K562 (cell line): ENCODE measurements at regions not wholly inside any gene's neighbourhood (a gene's known extent, or its start where the extent isn't known, plus 50 kb on each side); places are given as distances from the start of the nearest gene placed in this dataset.

ENCODE experiments used
- ATAC-seq: fragments of 200-7000 bp; cut with Tn5 transposase; 3 replicates; pipeline ENCODE4 v1.9.1; 2020; ENCODE audit warnings: moderate library complexity
- BruUV-seq: library from RNA; stranded (reverse); fragments of 400-500 nt; replicated peaks from 2 replicates; lab custom pipeline; 2021; lab: Mats Ljungman, UMichigan
- CTCF ChIA-PET: fragments of 300-600 bp; formaldehyde crosslinking; extraction: SDS; loops from one replicate; lab custom pipeline; 2021; ENCODE audit warnings: low intra/inter-chr PET ratio; lab: Yijun Ruan, JAX
- POLR2A ChIA-PET: fragments of 300-600, 350-650 bp; sonication (Branson Sonifier 250); formaldehyde crosslinking; extraction: SDS; loops from one replicate; lab custom pipeline; 2021; ENCODE audit warnings: antibody characterized with exemption, inconsistent platforms; lab: Yijun Ruan, JAX
- DNase-seq, 4 experiments: peaks; one replicate each; pipeline versions ENCODE4 v3.0.0 to v3.0.0-alpha.2; 2011 to 2018; ENCODE audit warnings: low spot score in 3 of 4, mixed read lengths in 3 of 4; ENCODE audit errors: extremely low read depth in 1 of 4
- FAIRE-seq: peaks from 2 replicates; lab custom pipeline; 2011; peaks lifted over from hg19 to GRCh38; lab: Jason Lieb, UNC
- H2AFZ ChIP-seq: 2 replicates; pipeline ENCODE4 v1.6.0; 2011; ENCODE audit warnings: low read depth, low read length, control low read depth, inconsistent platforms
- H3K27ac ChIP-seq: fragments of 200-600 bp; 3 replicates; pipeline ENCODE4 v1.8.0; 2011; ENCODE audit warnings: low read depth, mild to moderate bottlenecking, control low read depth, inconsistent platforms, low read length, moderate library complexity, mixed read lengths; ENCODE audit errors: extremely low read depth
- H3K27me3 ChIP-seq, 2 experiments: fragments of 300-600 bp in 1 of 2; 2 replicates in 1 of 2; 3 replicates in 1 of 2; pipeline versions ENCODE4 v1.6.0 to v1.8.0; 2011; ENCODE audit warnings: inconsistent platforms in 2 of 2, low read length in 2 of 2, mild to moderate bottlenecking in 1 of 2, mixed read lengths in 1 of 2, moderate library complexity in 1 of 2; ENCODE audit not compliant: control insufficient read depth in 2 of 2, insufficient read depth in 2 of 2
- H3K36me3 ChIP-seq: fragments of 300-600 bp; 3 replicates; pipeline ENCODE4 v1.8.0; 2011; ENCODE audit warnings: mild to moderate bottlenecking, low read length, inconsistent platforms; ENCODE audit not compliant: control insufficient read depth, insufficient read depth
- H3K4me1 ChIP-seq, 2 experiments: fragments of 200-600 bp in 1 of 2; replicated peaks in 1 of 2; 2 replicates in 1 of 2; 3 replicates in 1 of 2; pipeline versions ENCODE4 v1.5.1 to v1.8.0; 2011; ENCODE audit warnings: inconsistent platforms in 2 of 2, low read length in 2 of 2, mild to moderate bottlenecking in 1 of 2, mixed read lengths in 1 of 2, moderate library complexity in 1 of 2; ENCODE audit not compliant: control insufficient read depth in 2 of 2, insufficient read depth in 2 of 2
- H3K4me2 ChIP-seq: 2 replicates; pipeline ENCODE4 v1.6.1; 2011; ENCODE audit warnings: low read length, control low read depth, inconsistent platforms, mixed read lengths; ENCODE audit not compliant: insufficient read depth
- H3K4me3 ChIP-seq: fragments of 200-600 bp; sonication (generic), shearing (Covaris generic); 2 replicates; pipeline ENCODE4 v1.5.1; 2016; ENCODE audit warnings: control low read depth, inconsistent platforms
- H3K79me2 ChIP-seq: fragments of 200-600 bp; 3 replicates; pipeline ENCODE4 v1.8.0; 2011; ENCODE audit warnings: low read length, inconsistent platforms; ENCODE audit not compliant: control insufficient read depth, insufficient read depth
- H3K9ac ChIP-seq, 2 experiments: 2 replicates each; pipeline versions ENCODE4 v1.6.0 to v1.6.1; 2011; ENCODE audit warnings: low read depth in 2 of 2, low read length in 2 of 2, control low read depth in 1 of 2, inconsistent platforms in 1 of 2, mild to moderate bottlenecking in 1 of 2, mixed read lengths in 1 of 2; ENCODE audit not compliant: insufficient read depth in 1 of 2
- H3K9me1 ChIP-seq: one replicate; pipeline ENCODE4 v1.6.0; 2011; ENCODE audit warnings: inconsistent platforms, mild to moderate bottlenecking, low read length, moderate library complexity; ENCODE audit not compliant: control insufficient read depth, insufficient read depth
- H3K9me3 ChIP-seq: replicated peaks from 2 replicates; pipeline ENCODE4 v1.5.1; 2011; ENCODE audit warnings: low read depth, low read length, inconsistent platforms; ENCODE audit not compliant: control insufficient read depth, insufficient read depth
- H4K20me1 ChIP-seq: replicated peaks from 2 replicates; pipeline ENCODE4 v1.6.1; 2011; ENCODE audit warnings: low read length, inconsistent platforms, mixed read lengths; ENCODE audit not compliant: control insufficient read depth, insufficient read depth
- MNT ChIP-seq, 2 experiments: fragments of 450-650 bp; conservative IDR thresholded peaks; 2 replicates each; pipeline ENCODE4 v1.6.1; 2017; ENCODE audit warnings: mild to moderate bottlenecking in 2 of 2, moderate library complexity in 2 of 2
- MYBL2 ChIP-seq, 2 experiments: fragments of 450-650 bp in 1 of 2; sonication (generic) in 1 of 2; formaldehyde crosslinking in 1 of 2; IDR thresholded peaks; 2 replicates each; pipeline versions ENCODE4 v1.6.1 to v1.8.1; 2017 to 2022; ENCODE audit warnings: borderline replicate concordance in 1 of 2, inconsistent platforms in 1 of 2, low read depth in 1 of 2, mild to moderate bottlenecking in 1 of 2, missing genetic modification reagents in 1 of 2, moderate library complexity in 1 of 2
- PTTG1 ChIP-seq: fragments of 450-650 bp; IDR thresholded peaks from 2 replicates; pipeline ENCODE4 v1.6.1; 2016; ENCODE audit warnings: low read depth, mild to moderate bottlenecking, missing genetic modification characterization, missing compliant biosample characterization
- RUNX1 ChIP-seq: sonication (generic); IDR thresholded peaks from 2 replicates; pipeline ENCODE4 v1.6.1; 2016; ENCODE audit warnings: antibody characterized with exemption, low read depth
- SMARCC2 ChIP-seq: fragments of 450-650 bp; IDR thresholded peaks from 2 replicates; pipeline ENCODE4 v1.6.1; 2017; ENCODE audit warnings: antibody characterized with exemption, moderate library complexity, mild to moderate bottlenecking, low read depth
- ZBTB1 ChIP-seq: sonication (generic); formaldehyde crosslinking; IDR thresholded peaks from 2 replicates; pipeline ENCODE4 v1.8.1; 2023; ENCODE audit warnings: missing genetic modification reagents, low read depth, mild to moderate bottlenecking, borderline replicate concordance
- whole genome bisulfite sequencing: fragments of 100-300 bp; shearing (Covaris generic); methylation state at CpG from one replicate; pipeline ENCODE4 v1.1.6; 2016; ENCODE audit warnings: low coverage, mixed read lengths; ENCODE audit not compliant: insufficient coverage; ENCODE audit errors: missing lambda C conversion rate; 5-methylcytosine and 5-hydroxymethylcytosine counted together
- in situ Hi-C: fragments of 300-500 bp; cut with MboI; formaldehyde crosslinking; loops from 4 replicates; pipeline ENCODE4 v1.15.0; 2018; ENCODE audit warnings: inconsistent platforms, mixed read lengths
- intact Hi-C: fragments of 100-400 bp; cut with micrococcal nuclease; formaldehyde crosslinking; loops from 2 replicates; pipeline ENCODE4 v1.14.2; 2022
- TF ChIP-seq, protein P1 (sequence below): fragments of 250-450 bp; sonication (Bioruptor Pico); IDR thresholded peaks from 2 replicates; pipeline ENCODE4 v1.9.0; 2021; ENCODE audit warnings: mild to moderate bottlenecking, inconsistent platforms

DNA sequence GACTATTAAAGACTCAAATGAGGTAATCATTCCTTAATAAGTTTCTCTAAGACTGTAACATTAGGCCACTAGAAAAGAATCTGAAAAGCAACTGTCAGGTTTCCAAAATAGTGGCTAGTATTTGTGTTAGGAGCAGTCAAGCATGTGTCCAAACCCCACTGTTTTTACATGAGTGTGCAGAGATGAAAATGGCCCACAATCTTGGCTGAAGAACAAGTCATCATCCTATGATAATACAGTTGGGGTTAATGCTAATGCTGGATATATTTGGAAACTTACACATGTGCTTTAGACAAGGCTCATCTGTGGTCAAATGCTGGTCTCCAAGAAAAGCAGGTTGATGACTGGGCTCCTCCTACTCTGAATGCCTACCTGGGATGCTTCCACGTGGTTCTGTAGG lies 73.6 kb downstream of the MAIP1 start:
- Histone ChIP-seq H3K9me3 (no peaks in the 10 kb centered on the region), H3K4me1 (no peaks in the 10 kb centered on the region; a peak in 1 of 5 replicates), H3K36me3 (no peaks in the 10 kb centered on the region), H3K27ac (no peak overlapping the region), H2AFZ (no peak overlapping the region), H3K79me2 (no peaks in the 10 kb centered on the region), H4K20me1 (no peaks in the 10 kb centered on the region), H3K9me1 (no peaks in the 10 kb centered on the region), H3K4me2 (no peak overlapping the region), H3K9ac (no peak overlapping the region), H3K27me3 (no peaks in the 10 kb centered on the region), H3K4me3 (no peak overlapping the region)
- DNase-seq (no peak), ATAC-seq (no peak), FAIRE-seq (no peak)
- WGBS = 0% methylated on average over 1 of the region's 1 CpG
- no TSS peak for BruUV-seq
- in situ Hi-C loops (no loop called here), intact Hi-C loops (no loop called here)
- TF ChIP-seq MNT (conservative IDR thresholded peaks at IDR 0.05) = no peak
- no peak for TF ChIP-seq SMARCC2
- TF ChIP-seq RUNX1 = no peak
- TF ChIP-seq ZBTB1 (CRISPR knock-in tag) = no peak
- no peak for TF ChIP-seq PTTG1 (tag)
- TF ChIP-seq MYBL2 (IDR thresholded peaks at IDR 0.05; ENCODE audit: low read depth) = no peak
- TF ChIP-seq MYBL2 (CRISPR knock-in tag; IDR thresholded peaks at IDR 0.05; ENCODE audit: borderline replicate concordance) = no peak
- TF ChIP-seq, protein P1, sequence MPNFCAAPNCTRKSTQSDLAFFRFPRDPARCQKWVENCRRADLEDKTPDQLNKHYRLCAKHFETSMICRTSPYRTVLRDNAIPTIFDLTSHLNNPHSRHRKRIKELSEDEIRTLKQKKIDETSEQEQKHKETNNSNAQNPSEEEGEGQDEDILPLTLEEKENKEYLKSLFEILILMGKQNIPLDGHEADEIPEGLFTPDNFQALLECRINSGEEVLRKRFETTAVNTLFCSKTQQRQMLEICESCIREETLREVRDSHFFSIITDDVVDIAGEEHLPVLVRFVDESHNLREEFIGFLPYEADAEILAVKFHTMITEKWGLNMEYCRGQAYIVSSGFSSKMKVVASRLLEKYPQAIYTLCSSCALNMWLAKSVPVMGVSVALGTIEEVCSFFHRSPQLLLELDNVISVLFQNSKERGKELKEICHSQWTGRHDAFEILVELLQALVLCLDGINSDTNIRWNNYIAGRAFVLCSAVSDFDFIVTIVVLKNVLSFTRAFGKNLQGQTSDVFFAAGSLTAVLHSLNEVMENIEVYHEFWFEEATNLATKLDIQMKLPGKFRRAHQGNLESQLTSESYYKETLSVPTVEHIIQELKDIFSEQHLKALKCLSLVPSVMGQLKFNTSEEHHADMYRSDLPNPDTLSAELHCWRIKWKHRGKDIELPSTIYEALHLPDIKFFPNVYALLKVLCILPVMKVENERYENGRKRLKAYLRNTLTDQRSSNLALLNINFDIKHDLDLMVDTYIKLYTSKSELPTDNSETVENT (CRISPR knock-in tag) = no peak
- ChIA-PET CTCF (no interaction called here), POLR2A (no interaction called here)
